Ammon's horn (tissue), 1 donor: ENCODE measurements at regions not wholly inside any gene's neighbourhood (a gene's known extent, or its start where the extent isn't known, plus 50 kb on each side); places are given as distances from the start of the nearest gene placed in this dataset.

Source experiments
- DNase-seq: peaks from one replicate; pipeline ENCODE4 v3.0.0-alpha.2; 2016; ENCODE audit warnings: low spot score

DNA sequence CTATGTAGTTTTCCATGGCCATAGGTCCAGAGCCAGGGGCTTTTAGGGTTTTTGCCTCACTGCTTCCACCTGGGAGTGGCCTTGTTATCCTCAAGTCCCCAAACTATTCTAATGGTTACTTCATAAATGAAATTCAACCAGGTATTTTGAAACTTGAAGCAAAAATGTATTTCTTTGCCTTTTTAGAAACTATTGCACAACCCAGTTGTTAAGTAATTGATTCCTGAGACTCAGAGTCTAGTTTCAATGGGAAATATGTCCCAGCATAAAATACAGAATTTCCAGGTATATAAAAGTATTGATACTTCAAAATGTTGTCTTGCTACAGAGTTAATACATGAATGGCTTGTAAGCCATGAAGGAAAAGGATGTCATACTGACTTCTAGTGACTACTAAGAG, 456.2 kb upstream of the DAB2 start:
- no peak for DNase-seq

DNA sequence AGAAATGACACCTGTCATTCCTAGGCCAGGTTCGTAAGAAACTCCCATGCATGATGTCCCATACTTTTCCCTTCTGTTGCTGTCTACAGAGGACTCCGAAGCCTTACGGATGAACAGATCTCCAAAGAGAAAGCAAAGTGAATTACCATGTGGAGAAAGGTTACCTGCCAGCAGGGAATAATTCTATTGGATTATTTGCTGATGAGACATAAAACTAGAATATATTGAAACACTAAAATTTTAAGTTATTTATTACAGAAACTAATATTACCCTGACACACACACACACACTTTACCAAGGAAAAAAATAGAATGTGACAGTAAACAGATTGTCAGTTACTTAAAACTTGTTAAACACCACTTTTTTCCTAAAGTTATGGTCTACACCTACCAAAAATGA, 452.7 kb upstream of the DAB2 start:
- no peak for DNase-seq

DNA sequence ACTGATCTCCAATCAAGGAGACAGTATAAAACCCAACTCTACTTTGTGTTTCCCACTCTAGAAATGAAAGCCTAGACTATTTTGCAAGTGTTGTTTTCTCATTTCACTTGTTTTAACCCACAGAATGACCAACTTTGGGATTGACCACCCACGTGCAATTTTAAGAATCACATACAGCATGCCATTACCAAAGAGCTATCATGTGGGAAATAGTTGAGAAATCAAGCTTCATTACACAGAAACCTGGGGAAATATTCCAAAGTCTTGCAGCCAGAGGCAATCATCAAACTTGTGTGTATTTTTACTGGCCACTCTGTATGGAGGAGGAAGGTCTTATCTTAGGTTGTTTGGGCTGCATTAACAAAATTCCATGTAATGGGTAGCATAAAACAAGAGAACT, 451.4 kb upstream of the DAB2 start:
- DNase-seq: no peak

DNA sequence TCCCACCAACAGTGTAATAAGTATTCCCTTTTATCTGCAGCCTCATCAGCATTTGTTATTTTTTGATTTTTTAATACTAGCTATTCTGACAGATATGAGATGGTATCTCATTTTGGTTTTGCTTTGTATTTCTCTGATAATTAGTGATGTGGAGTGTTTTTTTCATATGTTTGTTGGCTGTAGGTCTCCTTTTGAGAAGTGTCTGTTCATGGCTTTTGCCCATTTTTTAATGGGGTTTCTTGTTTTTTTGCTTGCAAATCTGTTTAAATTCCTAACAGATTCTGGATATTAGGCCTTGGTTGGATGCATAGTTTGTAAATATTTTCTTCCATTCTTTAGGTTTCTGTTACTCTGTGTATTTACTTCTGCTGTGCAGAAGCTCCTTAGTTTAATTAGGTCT, 445.4 kb upstream of the DAB2 start:
- no peak for DNase-seq

DNA sequence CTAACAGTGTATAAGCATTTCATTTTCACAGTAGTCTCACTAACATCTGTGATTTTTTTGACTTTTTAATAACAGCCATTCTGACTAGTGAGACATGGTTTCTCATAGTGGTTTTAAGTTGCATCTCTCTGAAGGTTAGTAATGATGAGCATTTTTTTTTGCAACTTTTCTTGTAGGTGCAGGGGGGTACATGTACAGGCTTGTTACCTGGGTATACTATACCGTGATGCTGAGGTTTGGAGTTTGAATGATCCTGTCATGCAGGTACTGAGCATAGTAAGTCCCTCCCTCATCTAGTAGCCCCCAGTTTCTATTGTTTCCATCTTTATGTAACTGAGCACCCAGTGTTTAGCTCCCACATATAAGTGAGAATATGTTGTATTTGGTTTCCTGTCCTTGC, 444.6 kb upstream of the DAB2 start:
- DNase-seq: no peak

DNA sequence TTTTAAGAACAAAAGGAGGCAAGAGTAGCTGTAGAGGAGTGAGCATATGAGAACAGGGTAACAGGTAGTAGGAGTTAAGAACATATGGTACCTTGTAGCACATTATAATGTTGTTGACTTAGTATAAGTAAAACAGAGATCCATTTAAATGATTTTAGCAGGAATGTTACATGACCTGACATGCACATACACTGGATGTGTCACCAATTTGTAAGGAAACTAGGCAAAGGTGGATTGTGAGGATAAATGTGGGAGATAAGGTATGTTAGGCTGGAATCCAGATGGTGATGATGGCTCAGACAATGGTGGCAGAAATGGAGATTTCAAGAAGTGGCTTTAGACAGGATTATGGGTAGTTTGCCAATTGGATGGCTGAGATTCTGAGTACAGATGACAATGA, 443.1 kb upstream of the DAB2 start:
- DNase-seq: no peak

DNA sequence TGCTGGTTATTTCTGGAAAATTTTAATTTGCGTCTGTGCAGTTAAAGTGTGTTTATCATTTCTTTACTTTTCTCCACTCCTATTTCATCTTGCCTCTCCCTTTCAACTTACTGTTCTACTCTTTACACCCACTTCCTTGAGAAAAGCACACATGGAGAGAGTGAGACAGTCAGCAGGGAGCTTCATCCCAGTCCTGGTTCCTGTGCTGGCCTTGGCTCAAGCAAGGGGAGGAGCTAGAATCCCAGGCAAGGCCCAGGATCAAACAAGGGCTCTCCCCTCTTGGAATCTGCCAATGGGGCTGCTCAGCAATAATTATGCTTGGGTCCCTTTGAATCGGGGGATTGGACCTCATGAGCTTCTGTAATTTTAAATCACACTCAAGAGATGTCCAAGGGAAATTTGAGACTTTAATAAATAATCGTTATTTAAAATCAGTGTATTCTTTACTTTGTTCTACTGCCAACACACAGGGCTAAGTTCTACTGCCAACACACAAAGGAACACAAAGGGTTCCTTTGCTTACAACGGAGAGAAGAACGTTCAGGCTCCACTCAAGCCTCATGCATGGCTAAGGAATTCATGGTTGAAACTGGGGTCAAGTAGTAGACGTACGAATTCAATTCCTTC, 439.3 kb upstream of the DAB2 start:
- DNase-seq: no peak

DNA sequence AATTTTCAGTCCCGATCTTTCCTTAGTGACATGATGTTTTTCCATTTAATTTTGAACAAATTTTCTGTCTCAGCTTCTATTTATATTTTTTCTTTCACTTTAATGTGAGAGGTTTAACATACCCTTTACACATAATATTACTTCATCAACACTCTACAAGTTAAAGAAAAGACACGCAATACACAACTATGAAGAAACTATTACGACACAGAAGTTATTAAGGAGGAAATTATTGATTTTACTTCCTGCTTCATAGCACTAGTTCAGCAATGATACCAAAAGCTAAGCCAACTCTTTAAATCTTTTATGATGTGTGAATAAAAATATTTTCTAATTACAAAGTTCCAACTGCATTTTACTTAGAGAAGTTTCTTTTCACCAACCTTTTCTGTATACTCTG, 432.3 kb upstream of the DAB2 start:
- DNase-seq: no peak

DNA sequence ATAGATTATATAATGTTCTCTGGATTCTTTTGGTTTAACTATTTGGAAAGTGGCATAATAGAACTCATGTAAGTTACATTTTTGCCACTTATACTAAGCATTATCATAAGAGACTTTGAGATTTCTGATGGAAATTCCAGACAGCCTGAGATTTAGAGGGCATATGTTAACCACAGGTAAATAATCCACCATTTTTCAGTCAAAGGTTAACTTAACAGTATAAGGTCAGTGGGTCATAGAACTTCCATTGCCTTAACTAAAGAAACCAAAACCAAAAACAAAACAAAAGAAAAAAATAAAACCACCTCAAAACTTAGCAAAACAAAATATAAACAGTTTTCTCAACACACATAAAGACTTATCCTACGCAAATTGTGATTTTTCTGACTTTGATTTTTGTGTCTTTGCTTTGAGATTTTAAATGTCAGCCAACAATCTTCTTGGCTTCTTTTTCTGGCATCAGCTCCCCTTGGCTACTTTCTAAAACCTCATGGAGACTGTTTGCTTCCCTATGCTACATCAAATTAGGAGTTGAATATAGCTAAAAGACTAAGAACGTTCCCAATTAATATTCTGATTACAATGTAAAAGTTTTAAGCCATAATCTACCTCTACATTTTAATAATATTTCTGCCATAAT, 430.1 kb upstream of the DAB2 start:
- no peak for DNase-seq

DNA sequence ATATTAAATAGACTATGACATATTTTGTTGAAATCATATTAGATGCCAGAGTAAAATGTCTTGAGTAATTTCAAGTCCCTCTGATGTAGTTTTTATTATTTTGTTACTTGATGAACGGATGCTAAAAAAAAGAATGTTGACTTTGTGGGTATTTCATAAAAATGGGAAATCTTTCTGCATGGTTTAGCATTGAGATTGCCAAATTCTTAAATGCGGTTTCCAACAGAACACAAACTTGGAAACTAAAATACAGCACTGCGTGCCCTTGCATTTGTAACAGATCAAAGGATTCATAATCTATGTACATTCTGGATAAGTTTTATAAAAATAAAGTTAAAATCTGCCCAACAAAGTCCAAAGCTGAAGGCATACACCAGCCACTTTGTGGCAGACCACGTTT, 425.5 kb upstream of the DAB2 start:
- DNase-seq: no peak

DNA sequence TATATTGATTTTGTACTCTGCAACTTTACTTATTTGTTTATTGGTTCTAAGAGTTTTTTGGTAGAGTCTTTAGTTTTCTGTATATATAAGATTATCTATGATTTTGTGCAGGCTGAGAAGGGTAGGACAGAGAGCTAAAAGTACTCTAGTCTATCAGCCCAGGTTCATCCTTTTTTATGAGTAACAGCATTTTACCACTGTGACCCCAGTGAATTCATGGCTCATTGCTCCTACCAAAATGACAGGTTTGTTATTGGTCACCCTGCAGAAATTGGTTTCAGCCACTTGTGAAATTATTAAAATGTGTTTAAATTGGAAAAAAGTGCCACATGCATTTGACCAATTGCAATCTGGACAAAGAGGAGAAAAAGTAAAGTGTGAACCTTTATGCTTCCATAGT, 421.4 kb upstream of the DAB2 start:
- no peak for DNase-seq

DNA sequence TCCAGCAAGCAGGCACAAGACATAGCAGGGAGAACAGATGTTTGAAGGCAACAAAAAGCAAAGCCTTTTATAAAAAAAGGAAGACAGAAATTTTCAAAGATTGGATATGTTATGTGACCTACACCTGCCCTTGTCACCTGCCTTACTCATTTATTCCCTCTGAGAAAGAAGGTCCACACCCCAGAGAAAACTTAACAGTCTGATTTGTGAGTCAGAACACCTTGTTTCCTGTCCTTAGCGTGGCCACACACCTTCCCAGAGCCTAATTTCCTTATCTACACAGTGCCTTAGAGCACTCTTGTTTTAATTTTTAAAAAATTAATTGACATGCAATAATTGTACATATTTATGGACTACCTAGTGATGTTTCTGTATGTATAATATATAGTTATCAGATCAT, 419.0 kb upstream of the DAB2 start:
- no peak for DNase-seq

DNA sequence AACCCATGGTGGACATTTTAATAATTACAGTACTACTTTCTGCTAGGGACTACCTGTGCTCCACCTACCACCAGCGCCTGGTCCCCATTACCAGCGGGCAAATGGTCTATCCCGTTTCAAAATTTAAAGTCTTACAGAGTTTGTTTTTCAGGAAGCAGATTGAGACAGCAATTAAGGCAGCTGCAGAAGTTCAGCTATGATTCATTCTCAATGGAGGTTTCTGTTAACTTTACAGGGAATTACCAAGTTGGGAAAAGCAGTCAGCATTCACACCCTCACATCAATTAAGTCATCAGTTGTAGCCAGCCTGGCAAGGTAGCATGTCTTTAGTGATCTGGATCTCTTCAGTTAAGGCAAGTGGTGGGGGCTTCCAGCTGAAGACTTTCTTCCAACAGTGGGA, 410.6 kb upstream of the DAB2 start:
- no peak for DNase-seq

DNA sequence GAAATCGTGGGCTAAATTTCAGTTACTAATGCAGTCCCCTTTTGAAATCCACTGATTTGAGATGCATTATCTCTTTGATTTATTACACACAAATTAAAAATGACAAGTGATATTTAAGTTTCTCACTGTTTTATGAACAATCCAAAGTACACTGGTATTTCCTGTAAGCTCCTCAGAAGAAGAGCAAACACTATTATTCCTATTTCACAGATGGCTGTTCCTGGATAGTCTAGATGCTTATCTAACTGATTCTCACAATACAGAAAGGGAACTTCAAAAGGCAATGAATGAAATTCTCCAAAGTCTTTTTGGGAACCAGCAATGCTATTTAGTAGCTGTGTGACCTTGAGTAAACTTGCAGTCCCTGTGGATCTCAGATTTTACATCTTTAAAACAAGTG, 404.7 kb upstream of the DAB2 start:
- DNase-seq: no peak

DNA sequence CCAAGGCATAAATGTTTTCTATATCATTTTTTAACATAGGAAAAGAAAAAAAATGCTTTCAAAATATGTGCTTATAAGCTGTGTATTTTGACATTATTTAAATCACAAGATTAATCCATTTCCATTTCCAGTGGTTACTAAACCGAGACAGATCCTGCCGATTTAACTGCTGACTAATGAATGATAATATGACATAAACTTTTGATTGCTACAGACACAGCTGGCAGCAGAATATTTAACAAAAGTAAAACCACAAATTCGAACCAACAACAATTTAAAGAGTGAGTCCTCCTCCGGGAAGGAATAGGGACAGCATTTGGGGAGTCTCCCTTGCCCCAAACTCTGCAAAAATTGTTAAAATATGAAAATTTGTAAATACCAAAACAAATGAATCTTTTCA, 401.3 kb upstream of the DAB2 start:
- DNase-seq: no peak

DNA sequence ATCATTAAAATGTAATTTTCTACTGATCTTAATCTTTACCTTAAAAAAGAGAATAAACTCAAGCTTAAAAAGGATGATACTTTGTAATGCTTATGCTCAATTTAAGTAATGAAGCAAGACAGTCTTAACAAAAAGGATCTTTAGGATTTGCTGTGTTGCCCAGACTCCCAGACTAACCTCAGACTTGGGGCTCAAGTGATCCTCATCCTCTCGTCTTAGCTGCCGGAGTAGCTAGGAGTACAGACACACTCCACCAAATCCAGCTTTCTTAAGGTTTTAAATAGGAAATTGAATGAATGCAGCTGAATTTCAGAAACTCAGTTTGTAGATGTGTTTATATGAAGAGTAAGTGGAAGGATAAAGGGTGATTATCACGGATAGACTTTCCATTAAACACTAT, 400.5 kb upstream of the DAB2 start:
- DNase-seq: no peak

DNA sequence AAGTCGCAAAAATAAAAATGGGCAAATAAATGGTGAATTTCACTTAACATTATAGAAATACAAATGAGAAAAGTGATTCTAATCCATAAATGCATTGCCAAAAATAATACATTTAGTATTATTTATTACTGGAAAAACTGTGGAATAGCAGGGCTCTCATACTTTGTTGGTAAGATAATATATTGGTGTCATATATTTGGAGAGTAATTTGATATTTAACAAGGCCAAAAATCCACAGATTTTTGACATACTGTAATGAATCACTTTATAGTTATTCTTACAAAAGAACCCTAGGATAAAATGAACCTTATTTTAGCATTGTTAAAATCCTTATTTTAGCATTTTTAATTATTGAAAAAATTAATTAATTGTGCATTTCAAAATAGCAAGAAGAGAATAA, 397.2 kb upstream of the DAB2 start:
- DNase-seq: no peak

DNA sequence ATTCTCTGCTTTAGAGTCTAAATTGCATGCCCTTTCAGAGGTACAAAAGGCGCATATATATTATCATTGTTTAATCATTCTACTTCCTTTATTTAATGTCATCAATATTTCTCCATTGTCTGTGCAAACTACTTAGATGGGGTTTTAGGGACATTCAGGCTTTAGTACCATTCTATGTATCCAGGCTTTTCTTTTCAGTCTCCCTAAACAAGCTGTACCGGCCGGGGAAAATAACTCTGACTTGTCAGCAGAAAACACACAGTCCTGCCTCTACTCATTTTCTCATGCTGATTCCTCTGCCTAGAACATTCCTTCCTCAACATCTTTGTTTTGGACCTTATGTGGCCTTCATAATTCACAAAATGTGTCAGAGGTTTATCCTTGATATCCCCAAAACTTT, 392.1 kb upstream of the DAB2 start:
- DNase-seq: no peak

DNA sequence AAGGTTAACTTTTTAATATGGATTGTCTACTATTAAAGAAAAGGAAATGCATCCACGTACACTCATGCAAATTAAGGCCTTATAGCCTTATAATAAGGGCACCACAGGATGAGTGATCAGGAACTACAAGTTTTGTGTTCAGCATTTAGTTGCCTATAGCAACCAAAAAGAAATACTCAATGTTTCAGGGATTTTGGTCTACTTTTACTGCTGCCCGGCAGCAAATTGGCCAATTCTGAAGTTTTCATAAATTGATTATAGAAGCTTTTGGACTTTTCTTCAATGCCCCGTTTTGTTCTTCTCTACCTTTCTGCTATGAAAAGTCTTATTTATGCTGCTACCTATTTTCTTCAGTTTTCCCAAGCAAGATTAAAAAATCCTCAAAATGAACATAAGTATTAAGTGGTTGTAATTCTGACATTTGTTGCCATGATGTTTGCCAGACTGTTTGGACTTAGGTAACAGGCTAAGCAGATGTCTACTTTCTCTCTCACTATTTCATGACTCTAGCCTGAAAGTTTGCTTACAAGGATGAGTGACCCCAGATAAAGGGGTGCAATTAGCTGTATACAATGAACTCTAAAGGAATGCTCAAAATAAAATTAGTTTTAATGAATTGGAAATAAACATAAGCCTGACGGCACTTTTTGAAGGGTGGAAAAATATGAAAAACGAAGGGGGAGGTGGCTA, 391.5 kb upstream of the DAB2 start:
- no peak for DNase-seq

DNA sequence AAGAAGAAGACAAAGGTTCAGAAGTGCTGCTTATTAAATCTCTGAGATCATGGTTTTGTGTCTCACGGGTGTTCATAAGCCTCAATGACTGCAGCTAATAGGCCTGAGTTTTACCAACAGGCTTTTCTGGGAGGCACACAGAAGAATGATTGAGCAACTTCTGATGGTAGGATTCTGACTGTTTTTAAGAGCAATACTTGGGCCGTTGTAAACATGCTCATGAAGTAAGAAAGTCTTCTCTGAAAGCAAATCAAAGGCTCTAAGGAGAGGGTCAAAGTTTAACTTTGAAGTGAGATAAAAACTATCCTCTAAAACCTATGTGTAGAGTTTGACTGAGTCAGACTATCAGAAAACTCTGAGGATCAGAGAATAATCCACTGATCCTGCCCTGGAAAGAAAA, 390.9 kb upstream of the DAB2 start:
- DNase-seq: no peak

DNA sequence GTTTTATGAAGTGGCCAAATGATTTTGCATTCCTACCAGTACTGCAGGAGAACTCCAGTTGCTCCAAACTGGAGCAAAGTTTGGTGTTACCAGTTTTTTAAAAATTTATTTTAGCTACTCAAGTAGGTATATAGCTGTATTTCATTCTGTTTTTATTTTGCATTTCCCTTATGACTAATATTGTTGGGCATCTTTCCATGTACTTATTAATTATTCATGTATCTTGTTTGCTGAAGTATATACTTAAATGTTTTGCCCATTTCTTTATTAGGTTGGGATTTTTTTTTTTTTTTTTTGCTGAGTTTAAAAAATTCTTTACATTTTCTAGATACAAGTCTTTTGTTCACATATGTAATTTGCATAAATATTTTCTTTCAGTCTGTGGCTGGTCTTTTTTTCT, 386.6 kb upstream of the DAB2 start:
- no peak for DNase-seq

DNA sequence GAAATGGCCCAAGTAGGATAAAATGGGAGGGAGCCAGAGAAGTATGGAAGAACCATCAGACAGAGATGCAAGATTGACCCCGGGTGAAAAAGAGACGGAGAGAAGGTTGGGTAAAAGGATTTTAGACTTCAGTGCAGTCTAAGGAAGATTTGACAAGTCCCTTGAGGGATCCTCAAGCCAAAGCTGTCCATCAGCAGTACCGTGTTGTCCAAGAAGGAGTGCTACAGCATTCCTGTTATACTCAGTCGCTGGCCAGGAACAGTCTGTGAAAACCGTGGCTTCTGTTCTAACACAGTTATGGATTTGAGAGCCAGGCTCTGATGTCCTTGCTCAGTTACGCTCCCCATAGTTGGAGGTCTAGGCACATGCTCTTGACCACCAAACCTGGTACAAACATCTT, 383.9 kb upstream of the DAB2 start:
- no peak for DNase-seq

DNA sequence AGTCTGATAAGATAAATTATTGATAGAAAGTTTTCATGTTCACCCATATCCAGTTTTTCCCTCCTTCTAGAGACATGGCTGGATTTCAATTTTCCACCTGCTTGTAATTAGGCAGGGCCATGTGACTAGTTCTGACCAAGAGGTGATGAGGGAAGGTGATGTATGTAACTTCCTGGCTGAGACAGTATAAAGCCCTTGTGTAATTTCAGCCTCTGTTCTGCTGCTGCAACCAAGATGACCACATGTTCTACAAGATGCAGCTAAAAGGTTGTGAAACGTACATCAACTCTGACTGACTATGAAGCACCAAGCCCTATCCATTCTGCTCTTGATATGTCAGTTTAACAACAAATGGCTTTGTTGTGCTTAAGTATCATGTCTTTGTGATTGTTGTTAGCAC, 376.5 kb upstream of the DAB2 start:
- DNase-seq: no peak

DNA sequence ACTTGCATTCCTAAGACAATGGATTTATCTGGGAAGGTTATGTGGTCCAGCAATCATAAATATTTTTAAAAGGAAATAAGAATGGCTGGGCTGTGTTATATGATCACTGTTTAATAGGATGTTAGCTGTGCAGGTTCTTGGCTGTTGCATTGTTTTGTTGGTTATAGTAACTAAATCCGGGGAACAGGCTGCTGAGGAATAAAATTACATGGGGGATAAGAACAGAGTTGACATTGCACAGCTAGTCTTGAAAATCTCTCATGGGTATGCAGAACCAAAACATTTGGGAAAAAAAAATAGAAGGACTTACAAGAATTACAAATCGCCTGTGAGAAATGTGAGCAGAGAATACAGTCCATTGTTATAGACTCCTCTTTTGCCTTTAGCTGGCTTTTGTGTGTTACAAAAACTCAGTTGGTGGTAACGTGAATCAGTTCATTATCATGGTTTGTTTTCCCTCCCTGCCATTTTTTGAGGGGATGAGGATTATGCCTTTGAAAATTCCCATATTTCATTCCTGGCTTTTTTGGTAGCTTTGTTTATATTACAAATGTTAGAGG, 375.3 kb upstream of the DAB2 start:
- DNase-seq: no peak
